Tibial nerve (tissue), 4 donors: ENCODE measurements at regions not wholly inside any gene's neighbourhood (a gene's known extent, or its start where the extent isn't known, plus 50 kb on each side); places are given as distances from the start of the nearest gene placed in this dataset.

Experiments used
- CTCF ChIP-seq, 5 experiments: fragments of 200-600 bp in 3 of 5; fragments of 450-650 bp in 2 of 5; sonication (generic) in 3 of 5; IDR thresholded peaks; one replicate each; pipeline ENCODE4 v1.5.1; 2016 to 2019; ENCODE audit warnings: antibody characterized with exemption in 5 of 5, mild to moderate bottlenecking in 3 of 5, moderate library complexity in 2 of 5
- EP300 ChIP-seq, 2 donors: sonication (generic); formaldehyde crosslinking; IDR thresholded peaks; one replicate each; pipeline ENCODE4 v1.6.1; 2017; ENCODE audit warnings: antibody characterized with exemption in 2 of 2, mild to moderate bottlenecking in 1 of 2
- POLR2A ChIP-seq, 2 donors: fragments of 450-650 bp; IDR thresholded peaks; one replicate each; pipeline ENCODE4 v1.6.1; 2017; ENCODE audit warnings: antibody characterized with exemption in 2 of 2, mild to moderate bottlenecking in 2 of 2, moderate library complexity in 2 of 2

- TF ChIP-seq CTCF (IDR thresholded peaks at IDR 0.05): no peak
- TF ChIP-seq EP300 (IDR thresholded peaks at IDR 0.05): peak in 1 of 2 donors; percentile 16
- TF ChIP-seq POLR2A (IDR thresholded peaks at IDR 0.05): no peak
Observed at GRCh38 chr2:207317378-207317984, 151.7 kb upstream of the KLF7 start.
